Body of pancreas (tissue), 4 donors: ENCODE measurements at regions not wholly inside any gene's neighbourhood (a gene's known extent, or its start where the extent isn't known, plus 50 kb on each side); places are given as distances from the start of the nearest gene placed in this dataset.

Experiments used
- ATAC-seq: fragments of 150-250 bp; one replicate; pipeline ENCODE4 v1.9.1; 2016
- DNase-seq, 4 donors: peaks; one replicate each; pipeline ENCODE4 v3.0.0-alpha.2; 2019
- H3K27ac ChIP-seq, 4 donors: fragments of 200-600 bp; sonication (generic); 1 replicate in 3 of 4; 2 replicates in 1 of 4; pipeline versions ENCODE4 v1.5.1 to v1.6.1; 2016 to 2019; ENCODE audit warnings: mild to moderate bottlenecking in 1 of 4, mixed read lengths in 1 of 4, moderate library complexity in 1 of 4
- H3K27me3 ChIP-seq, 2 donors: fragments of 200-600 bp; sonication (generic); one replicate each; pipeline ENCODE4 v1.6.0; 2016; ENCODE audit warnings: mild to moderate bottlenecking in 1 of 2
- H3K36me3 ChIP-seq, 2 donors: fragments of 200-600 bp; sonication (generic); replicated peaks in 1 of 2; 2 replicates each; pipeline ENCODE4 v1.5.1; 2016; ENCODE audit warnings: low read depth in 2 of 2; ENCODE audit not compliant: insufficient read depth in 1 of 2
- H3K4me1 ChIP-seq: fragments of 200-600 bp; sonication (generic); one replicate; pipeline ENCODE4 v1.6.0; 2016
- H3K4me3 ChIP-seq, 2 donors: fragments of 200-600 bp; sonication (generic); 1 replicate in 1 of 2; 2 replicates in 1 of 2; pipeline ENCODE4 v1.5.1; 2016 to 2019
- H3K9me3 ChIP-seq, 3 donors: fragments of 200-600 bp; sonication (generic); 1 replicate in 2 of 3; 2 replicates in 1 of 3; pipeline ENCODE4 v1.5.1; 2016
- CTCF ChIP-seq, 7 experiments: fragments of 450-650 bp in 4 of 7; fragments of 200-600 bp in 3 of 7; sonication (generic) in 3 of 7; IDR thresholded peaks; one replicate each; pipeline ENCODE4 v1.5.1; 2016 to 2019; ENCODE audit warnings: antibody characterized with exemption in 7 of 7
- POLR2A ChIP-seq, 3 donors: fragments of 450-650 bp; IDR thresholded peaks; one replicate each; pipeline ENCODE4 v1.6.1; 2016; ENCODE audit warnings: antibody characterized with exemption in 3 of 3, mild to moderate bottlenecking in 2 of 3
- WGBS, 2 donors: methylation state at CpG; one replicate each; pipeline ENCODE4 v1.1.5; 2017; 5-methylcytosine and 5-hydroxymethylcytosine counted together
- intact Hi-C: fragments of 100-400 bp; cut with DNase I; formaldehyde crosslinking; loops from one replicate; pipeline ENCODE4 v1.15.1; 2023

GRCh38 chr1:47508702-47509431 is 71.0 kb downstream of the FOXD2 start:
- 32 to 33% methylated on average over 16 to 18 of the region's 18 CpGs for WGBS, 2 donors
- peak; percentile 36 for ATAC-seq

GRCh38 chr1:47510282-47510811 is 72.5 kb downstream of the FOXD2 start:
- no peaks in the 10 kb centered on the region for H3K36me3 ChIP-seq
- DNase-seq (no peak), ATAC-seq (no peak)
- no peak overlapping the region for H3K27ac ChIP-seq
- peaks cover 13% of the 10 kb centered on the region for H3K4me1 ChIP-seq
- intact Hi-C loops = no loop called here
- no peaks in the 10 kb centered on the region for H3K9me3 ChIP-seq
- H3K4me3 ChIP-seq = no peak overlapping the region
- 89 to 92% methylated on average over 6 to 10 of the region's 10 CpGs for WGBS, 2 donors
- H3K27me3 ChIP-seq = no peaks in the 10 kb centered on the region
- TF ChIP-seq CTCF (IDR thresholded peaks at IDR 0.05) = no peak
- no peak for TF ChIP-seq POLR2A (IDR thresholded peaks at IDR 0.05)

More at GRCh38 chr1:47508702-47509431, 71.0 kb downstream of the FOXD2 start:
- Histone ChIP-seq H3K9me3 (no peaks in the 10 kb centered on the region), H3K36me3 (no peaks in the 10 kb centered on the region), H3K4me1 (peaks cover 13% of the 10 kb centered on the region), H3K27ac (peak overlapping the region in 1 of 4 donors; percentile 36), H3K27me3 (no peaks in the 10 kb centered on the region), H3K4me3 (no peak overlapping the region)
- intact Hi-C loops = no loop called here
- TF ChIP-seq POLR2A (IDR thresholded peaks at IDR 0.05) = no peak
- no peak for TF ChIP-seq CTCF (IDR thresholded peaks at IDR 0.05)
- DNase-seq = no peak

GRCh38 chr1:47511825-47512224 is 74.0 kb downstream of the FOXD2 start:
- ATAC-seq = no peak
- no peak for TF ChIP-seq CTCF (IDR thresholded peaks at IDR 0.05)
- TF ChIP-seq POLR2A (IDR thresholded peaks at IDR 0.05) = no peak
- intact Hi-C loops = no loop called here
- H3K27me3 ChIP-seq = no peaks in the 10 kb centered on the region
- no peak overlapping the region for H3K27ac ChIP-seq
- H3K9me3 ChIP-seq = no peaks in the 10 kb centered on the region
- WGBS, 2 donors = 92 to 95% methylated on average over 2 of the region's 2 CpGs
- H3K4me3 ChIP-seq = no peak overlapping the region
- DNase-seq = no peak
- no peaks in the 10 kb centered on the region for H3K36me3 ChIP-seq
- peaks cover 13% of the 10 kb centered on the region for H3K4me1 ChIP-seq

GRCh38 chr1:47513393-47513792 is 75.5 kb downstream of the FOXD2 start:
- ATAC-seq (no peak), DNase-seq (no peak)
- Histone ChIP-seq H3K4me3 (no peak overlapping the region), H3K4me1 (peaks cover 5% of the 10 kb centered on the region), H3K36me3 (no peaks in the 10 kb centered on the region), H3K27ac (no peak overlapping the region), H3K27me3 (no peaks in the 10 kb centered on the region), H3K9me3 (no peaks in the 10 kb centered on the region)
- no peak for TF ChIP-seq CTCF (IDR thresholded peaks at IDR 0.05)
- no peak for TF ChIP-seq POLR2A (IDR thresholded peaks at IDR 0.05)
- intact Hi-C loops = no loop called here
- 79 to 86% methylated on average over 3 of the region's 3 CpGs for WGBS, 2 donors

- no peaks in the 10 kb centered on the region for H3K36me3 ChIP-seq
- H3K9me3 ChIP-seq = no peaks in the 10 kb centered on the region
- H3K4me3 ChIP-seq = no peak overlapping the region
- H3K27me3 ChIP-seq = no peaks in the 10 kb centered on the region
- intact Hi-C loops = no loop called here
- no peaks in the 10 kb centered on the region for H3K4me1 ChIP-seq
- no peak for DNase-seq
- no peak for ATAC-seq
- H3K27ac ChIP-seq = no peak overlapping the region
- TF ChIP-seq POLR2A (IDR thresholded peaks at IDR 0.05) (no peak), CTCF (IDR thresholded peaks at IDR 0.05) (no peak)
Observed at GRCh38 chr1:47514229-47514628, 76.4 kb downstream of the FOXD2 start.
